NCI-H2029 treated with DMSO at 0.1 percent for 48 hours (cell line): ENCODE measurements at regions not wholly inside any gene's neighbourhood (a gene's known extent, or its start where the extent isn't known, plus 50 kb on each side); places are given as distances from the start of the nearest gene placed in this dataset.
"Not testable (repeated sequence)": the region's sequence is repeated elsewhere in the genome, so short reads cannot be mapped to it uniquely, and the experiment has no call there.

Experiments
- DNase-seq: peaks from one replicate; lab custom pipeline; 2025; lab: John Stamatoyannopoulos, UW

- DNase-seq: no peak
Observed at GRCh38 chr9:71364186-71364955, 242.9 kb upstream of the TRPM3 start.

GRCh38 chr9:71363286-71363961, 242.0 kb upstream of the TRPM3 start:
- DNase-seq: no peak

- no peak for DNase-seq
Observed at GRCh38 chr9:71361357-71361756, 239.9 kb upstream of the TRPM3 start.

GRCh38 chr9:71357346-71357745, 235.9 kb upstream of the TRPM3 start:
- no peak for DNase-seq

- DNase-seq: no peak
Observed at GRCh38 chr9:71355884-71356283, 234.5 kb upstream of the TRPM3 start.

GRCh38 chr9:71353720-71354119, 232.3 kb upstream of the TRPM3 start:
- no peak for DNase-seq

- no peak for DNase-seq
Observed at GRCh38 chr9:71352837-71353236, 231.4 kb upstream of the TRPM3 start.

- no peak for DNase-seq
Observed at GRCh38 chr9:71349218-71349617, 227.8 kb upstream of the TRPM3 start.

- DNase-seq: no peak
Observed at GRCh38 chr9:71333321-71333720, 211.9 kb upstream of the TRPM3 start.

- no peak for DNase-seq
Observed at GRCh38 chr9:71331603-71332002, 210.2 kb upstream of the TRPM3 start.

- no peak for DNase-seq
Observed at GRCh38 chr9:71329873-71330272, 208.5 kb upstream of the TRPM3 start.

- no peak for DNase-seq
Observed at GRCh38 chr9:71326360-71326759, 204.9 kb upstream of the TRPM3 start.

GRCh38 chr9:71323357-71323756, 201.9 kb upstream of the TRPM3 start:
- no peak for DNase-seq

- no peak for DNase-seq
Observed at GRCh38 chr9:71322311-71322710, 200.9 kb upstream of the TRPM3 start.

- DNase-seq: no peak
Observed at GRCh38 chr9:71308454-71308853, 187.0 kb upstream of the TRPM3 start.

- no peak for DNase-seq
Observed at GRCh38 chr9:71306134-71306533, 184.7 kb upstream of the TRPM3 start.

- no peak for DNase-seq
Observed at GRCh38 chr9:71303351-71303750, 181.9 kb upstream of the TRPM3 start.

- DNase-seq: no peak
Observed at GRCh38 chr9:71302776-71303175, 181.4 kb upstream of the TRPM3 start.

- DNase-seq: no peak
Observed at GRCh38 chr9:71295928-71296327, 174.5 kb upstream of the TRPM3 start.

GRCh38 chr9:71286146-71286545, 164.7 kb upstream of the TRPM3 start:
- DNase-seq: no peak

- peak; percentile 72 for DNase-seq
Observed at GRCh38 chr9:71285191-71285656, 163.8 kb upstream of the TRPM3 start.

GRCh38 chr9:71282116-71282515, 160.7 kb upstream of the TRPM3 start:
- not testable (repeated sequence) for DNase-seq

- no peak for DNase-seq
Observed at GRCh38 chr9:71279151-71279739, 157.8 kb upstream of the TRPM3 start.
